OCI-LY1 (cell line): ENCODE measurements at regions not wholly inside any gene's neighbourhood (a gene's known extent, or its start where the extent isn't known, plus 50 kb on each side); places are given as distances from the start of the nearest gene placed in this dataset.

ENCODE experiments used
- H2AFZ ChIP-seq: fragments of 200-600 bp; sonication (generic), shearing (Covaris generic); 2 replicates; pipeline ENCODE4 v1.6.0; 2014; ENCODE audit warnings: antibody characterized with exemption, mild to moderate bottlenecking, low read length
- H3F3A ChIP-seq: fragments of 200-600 bp; sonication (generic), shearing (Covaris generic); 2 replicates; pipeline ENCODE4 v1.6.0; 2014; ENCODE audit warnings: mild to moderate bottlenecking, antibody characterized with exemption, low read length, moderate library complexity; ENCODE audit not compliant: insufficient read depth
- H3K27ac ChIP-seq: fragments of 200-600 bp; sonication (generic); 2 replicates; pipeline ENCODE4 v1.5.1; 2014; ENCODE audit warnings: low read length, mixed run types, mild to moderate bottlenecking, low read depth; ENCODE audit not compliant: poor library complexity, severe bottlenecking
- H3K27me3 ChIP-seq: fragments of 200-600 bp; sonication (generic); 2 replicates; pipeline ENCODE4 v1.6.0; 2014; ENCODE audit warnings: antibody characterized with exemption, mild to moderate bottlenecking, low read length, moderate library complexity; ENCODE audit not compliant: insufficient read depth
- H3K36me3 ChIP-seq: fragments of 200-600 bp; sonication (generic); 2 replicates; pipeline ENCODE4 v1.6.1; 2014; ENCODE audit warnings: mild to moderate bottlenecking, antibody characterized with exemption, low read length, moderate library complexity, mixed read lengths; ENCODE audit not compliant: insufficient read depth
- H3K4me1 ChIP-seq: fragments of 200-600 bp; sonication (generic); 2 replicates; pipeline ENCODE4 v1.5.1; 2014; ENCODE audit warnings: mild to moderate bottlenecking, low read length, moderate library complexity; ENCODE audit not compliant: insufficient read depth, severe bottlenecking
- H3K4me2 ChIP-seq: fragments of 200-600 bp; sonication (generic), shearing (Covaris generic); 2 replicates; pipeline ENCODE4 v1.6.1; 2014; ENCODE audit warnings: low read length
- H3K4me3 ChIP-seq: fragments of 200-600 bp; sonication (generic); 2 replicates; pipeline ENCODE4 v1.5.1; 2014; ENCODE audit warnings: low read length, low read depth, mild to moderate bottlenecking, mixed read lengths; ENCODE audit not compliant: poor library complexity, severe bottlenecking
- H3K79me2 ChIP-seq: fragments of 200-600 bp; shearing (Covaris generic); 2 replicates; pipeline ENCODE4 v1.6.1; 2016; ENCODE audit warnings: mixed run types, low read length, mixed read lengths; ENCODE audit not compliant: insufficient read depth
- H3K9ac ChIP-seq: fragments of 200-600 bp; sonication (generic), shearing (Covaris generic); 2 replicates; pipeline ENCODE4 v1.6.1; 2014; ENCODE audit warnings: mild to moderate bottlenecking, low read length, mixed read lengths
- H3K9me2 ChIP-seq: fragments of 200-600 bp; sonication (generic), shearing (Covaris generic); 2 replicates; pipeline ENCODE4 v1.6.1; 2014; ENCODE audit warnings: low read depth, mild to moderate bottlenecking, low read length, mixed read lengths
- H3K9me3 ChIP-seq: fragments of 200-600 bp; shearing (Covaris generic); 2 replicates; pipeline ENCODE4 v1.6.1; 2014; ENCODE audit warnings: low read length, mixed read lengths
- H4K20me1 ChIP-seq: fragments of 200-600 bp; sonication (generic), shearing (Covaris generic); 2 replicates; pipeline ENCODE4 v1.6.0; 2016; ENCODE audit warnings: mild to moderate bottlenecking, low read length; ENCODE audit not compliant: insufficient read depth
- EZH2 ChIP-seq: fragments of 200-600 bp; sonication (generic), shearing (Covaris generic); IDR thresholded peaks from 2 replicates; pipeline ENCODE4 v1.8.0; 2017; ENCODE audit warnings: borderline replicate concordance, mixed run types, mild to moderate bottlenecking, antibody characterized with exemption, low read length, moderate library complexity, mixed read lengths
- TF ChIP-seq, protein P1 (sequence below): fragments of 200-600 bp; sonication (generic), shearing (Covaris generic); IDR thresholded peaks from 2 replicates; pipeline ENCODE4 v1.5.1; 2017; ENCODE audit warnings: mild to moderate bottlenecking, antibody characterized with exemption, low read length, moderate library complexity, mixed read lengths

GRCh38 chr11:111169367-111169766, 76.2 kb upstream of the POU2AF2 start:
- no peaks in the 10 kb centered on the region for H3K27me3 ChIP-seq
- H3K79me2 ChIP-seq: no peaks in the 10 kb centered on the region
- H3K27ac ChIP-seq: no peak overlapping the region
- no peaks in the 10 kb centered on the region for H4K20me1 ChIP-seq
- H2AFZ ChIP-seq: no peak overlapping the region
- H3F3A ChIP-seq: no peaks in the 10 kb centered on the region
- H3K4me2 ChIP-seq: no peak overlapping the region
- H3K9me3 ChIP-seq: no peaks in the 10 kb centered on the region
- peaks cover 18% of the 10 kb centered on the region for H3K4me1 ChIP-seq
- no peak overlapping the region for H3K4me3 ChIP-seq
- no peak overlapping the region for H3K9ac ChIP-seq
- H3K9me2 ChIP-seq: no peaks in the 10 kb centered on the region
- no peaks in the 10 kb centered on the region for H3K36me3 ChIP-seq
- no peak for TF ChIP-seq EZH2
- TF ChIP-seq, protein P1, sequence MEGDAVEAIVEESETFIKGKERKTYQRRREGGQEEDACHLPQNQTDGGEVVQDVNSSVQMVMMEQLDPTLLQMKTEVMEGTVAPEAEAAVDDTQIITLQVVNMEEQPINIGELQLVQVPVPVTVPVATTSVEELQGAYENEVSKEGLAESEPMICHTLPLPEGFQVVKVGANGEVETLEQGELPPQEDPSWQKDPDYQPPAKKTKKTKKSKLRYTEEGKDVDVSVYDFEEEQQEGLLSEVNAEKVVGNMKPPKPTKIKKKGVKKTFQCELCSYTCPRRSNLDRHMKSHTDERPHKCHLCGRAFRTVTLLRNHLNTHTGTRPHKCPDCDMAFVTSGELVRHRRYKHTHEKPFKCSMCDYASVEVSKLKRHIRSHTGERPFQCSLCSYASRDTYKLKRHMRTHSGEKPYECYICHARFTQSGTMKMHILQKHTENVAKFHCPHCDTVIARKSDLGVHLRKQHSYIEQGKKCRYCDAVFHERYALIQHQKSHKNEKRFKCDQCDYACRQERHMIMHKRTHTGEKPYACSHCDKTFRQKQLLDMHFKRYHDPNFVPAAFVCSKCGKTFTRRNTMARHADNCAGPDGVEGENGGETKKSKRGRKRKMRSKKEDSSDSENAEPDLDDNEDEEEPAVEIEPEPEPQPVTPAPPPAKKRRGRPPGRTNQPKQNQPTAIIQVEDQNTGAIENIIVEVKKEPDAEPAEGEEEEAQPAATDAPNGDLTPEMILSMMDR: no peak

GRCh38 chr11:111168871-111169270, 76.7 kb upstream of the POU2AF2 start:
- Histone ChIP-seq H3K9me2 (no peaks in the 10 kb centered on the region), H3K9me3 (no peaks in the 10 kb centered on the region), H3K4me2 (no peak overlapping the region), H4K20me1 (no peaks in the 10 kb centered on the region), H3F3A (no peaks in the 10 kb centered on the region), H3K27me3 (no peaks in the 10 kb centered on the region), H3K79me2 (no peaks in the 10 kb centered on the region), H3K9ac (no peak overlapping the region), H3K4me1 (peaks cover 13% of the 10 kb centered on the region), H3K36me3 (no peaks in the 10 kb centered on the region), H3K27ac (no peak overlapping the region), H2AFZ (no peak overlapping the region), H3K4me3 (no peak overlapping the region)
- TF ChIP-seq EZH2: no peak
- TF ChIP-seq, protein P1: no peak

GRCh38 chr11:111167666-111168065, 77.9 kb upstream of the POU2AF2 start:
- H3K27ac ChIP-seq: no peak overlapping the region
- no peaks in the 10 kb centered on the region for H3K36me3 ChIP-seq
- H2AFZ ChIP-seq: no peak overlapping the region
- H3F3A ChIP-seq: no peaks in the 10 kb centered on the region
- no peak overlapping the region for H3K4me3 ChIP-seq
- H3K79me2 ChIP-seq: no peaks in the 10 kb centered on the region
- TF ChIP-seq, protein P1: no peak
- TF ChIP-seq EZH2: no peak
- H3K9me2 ChIP-seq: no peaks in the 10 kb centered on the region
- no peaks in the 10 kb centered on the region for H3K9me3 ChIP-seq
- no peaks in the 10 kb centered on the region for H3K27me3 ChIP-seq
- no peak overlapping the region for H3K4me2 ChIP-seq
- H3K4me1 ChIP-seq: peaks cover 13% of the 10 kb centered on the region
- no peak overlapping the region for H3K9ac ChIP-seq
- no peaks in the 10 kb centered on the region for H4K20me1 ChIP-seq
